Right renal cortex interstitium (tissue), 3 donors: ENCODE measurements at regions not wholly inside any gene's neighbourhood (a gene's known extent, or its start where the extent isn't known, plus 50 kb on each side); places are given as distances from the start of the nearest gene placed in this dataset.

ENCODE experiments used
- DNase-seq, 3 donors: peaks; one replicate each; pipeline ENCODE4 v3.0.0-alpha.2; 2013; ENCODE audit warnings: low read depth in 3 of 3, low spot score in 2 of 3

DNA sequence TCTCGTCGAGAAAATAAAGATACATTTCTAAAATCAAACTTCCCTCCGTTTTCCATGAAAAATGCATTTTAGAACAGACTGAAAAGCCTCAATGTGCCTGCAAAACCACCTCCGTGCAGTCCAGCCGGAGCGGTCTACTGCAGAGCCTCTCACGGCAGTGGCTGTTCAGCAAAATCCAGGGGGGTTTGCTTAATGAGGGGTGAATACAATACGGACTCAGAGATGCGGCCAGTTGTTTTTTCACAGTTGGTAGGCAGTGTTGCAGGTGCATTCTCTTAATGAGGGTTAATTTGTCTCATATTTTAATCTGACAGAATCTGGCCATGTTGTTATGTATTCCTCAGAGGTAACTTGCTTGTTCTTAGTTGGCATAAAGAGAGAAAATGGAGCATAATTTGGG is 223.0 kb downstream of the EBLN2 start:
- no peak for DNase-seq

DNA sequence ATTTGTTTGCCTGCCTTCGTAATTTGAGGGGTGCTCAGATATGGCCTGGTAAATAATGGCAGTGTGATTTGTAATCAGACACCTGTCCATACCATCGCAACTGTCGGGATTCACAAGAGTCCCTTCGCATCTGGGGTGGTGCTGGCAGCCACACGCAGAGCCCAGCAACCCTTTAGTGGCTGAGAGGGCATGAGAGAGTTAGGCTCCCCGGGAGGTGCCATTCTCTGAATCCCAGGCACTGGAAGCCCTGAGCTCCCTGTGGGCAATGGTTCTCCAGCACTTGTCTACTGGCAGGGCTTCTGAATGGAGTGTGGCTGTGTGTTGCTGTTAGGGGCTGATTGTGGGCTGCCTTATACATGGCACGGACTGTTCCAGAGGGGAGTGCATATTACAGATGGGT is 230.1 kb downstream of the EBLN2 start:
- DNase-seq = no peak

- DNase-seq = no peak
Observed at GRCh38 chr3:73292220-73292619, 230.8 kb downstream of the EBLN2 start.

DNA sequence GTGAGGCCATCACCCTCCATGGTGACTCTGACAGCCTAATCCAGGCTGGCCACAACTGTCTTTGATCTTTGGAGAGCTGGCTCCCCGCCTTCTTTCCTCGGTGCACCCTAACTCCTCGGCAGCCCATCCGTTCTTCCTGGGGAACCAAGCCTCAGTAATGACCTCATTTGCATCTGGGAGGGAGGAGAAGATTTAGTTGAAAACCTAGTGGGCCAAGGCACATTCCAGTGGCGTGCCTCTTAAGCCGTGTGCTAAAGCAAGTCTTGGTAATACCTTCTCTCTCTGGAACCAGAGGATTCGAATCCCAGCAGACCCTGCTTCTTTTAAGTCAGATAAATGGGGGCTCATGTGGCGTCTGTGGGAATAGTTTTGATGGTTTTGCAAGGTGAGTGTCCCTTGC is 233.1 kb downstream of the EBLN2 start:
- DNase-seq = no peak

DNA sequence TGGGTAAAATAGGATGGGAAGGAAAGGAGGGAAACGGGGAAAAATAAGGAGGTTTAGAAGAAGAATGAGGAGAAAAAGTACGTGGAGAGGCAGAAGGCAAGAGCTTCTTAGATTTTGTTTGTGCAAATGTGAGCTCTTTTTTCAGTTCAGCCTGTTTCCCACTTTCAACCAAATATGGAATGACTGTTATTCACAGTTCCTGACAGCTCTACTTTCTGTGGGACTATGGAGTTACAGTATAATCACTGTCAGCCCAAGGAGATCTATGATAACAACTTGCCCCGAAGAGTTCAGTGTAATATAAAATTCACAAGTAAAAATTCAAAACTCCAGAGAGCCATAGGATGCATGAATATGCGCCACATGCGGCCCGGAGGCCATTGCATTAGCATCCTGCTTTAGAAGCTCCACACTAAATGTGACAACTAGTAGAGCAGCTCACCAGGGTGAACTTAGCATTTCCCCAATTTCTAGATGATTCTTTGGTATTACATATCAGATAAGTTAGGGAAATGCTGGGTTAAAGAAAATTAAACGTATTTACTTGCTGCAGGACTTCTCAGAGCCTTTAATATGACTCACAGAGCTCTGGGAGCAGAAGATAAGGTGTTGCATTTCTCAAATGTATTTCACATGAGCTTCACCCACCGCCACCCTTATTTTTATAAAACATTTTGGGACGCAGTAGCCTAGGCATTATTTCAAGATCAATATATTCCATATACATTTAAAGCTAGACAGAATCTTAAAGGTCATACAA is 234.6 kb downstream of the EBLN2 start:
- no peak for DNase-seq

DNA sequence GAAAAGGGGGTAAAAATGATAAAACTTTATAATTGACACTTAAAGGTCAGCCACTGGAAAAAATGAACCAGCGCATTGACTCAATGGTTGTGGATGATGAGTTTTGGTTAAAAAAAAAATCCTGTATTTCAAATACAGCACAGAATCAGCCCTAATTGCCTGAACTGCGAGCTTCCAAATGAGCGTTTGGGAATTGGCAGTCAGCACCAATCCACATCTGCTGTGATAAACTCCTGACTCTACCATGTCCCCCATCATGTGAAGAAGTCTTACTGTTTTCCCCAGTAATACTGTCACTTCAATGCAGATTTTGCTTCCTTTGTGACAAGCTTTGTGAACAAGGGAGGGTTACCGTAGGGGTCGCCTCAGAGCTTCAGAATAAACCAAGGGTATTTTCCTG is 235.4 kb downstream of the EBLN2 start:
- DNase-seq = no peak

GRCh38 chr3:73298243-73299183 is 237.1 kb downstream of the EBLN2 start:
- DNase-seq = no peak

- DNase-seq = no peak
Observed at GRCh38 chr3:73299184-73299691, 237.8 kb downstream of the EBLN2 start.

GRCh38 chr3:73314151-73314951 is 252.9 kb downstream of the EBLN2 start:
- no peak for DNase-seq

DNA sequence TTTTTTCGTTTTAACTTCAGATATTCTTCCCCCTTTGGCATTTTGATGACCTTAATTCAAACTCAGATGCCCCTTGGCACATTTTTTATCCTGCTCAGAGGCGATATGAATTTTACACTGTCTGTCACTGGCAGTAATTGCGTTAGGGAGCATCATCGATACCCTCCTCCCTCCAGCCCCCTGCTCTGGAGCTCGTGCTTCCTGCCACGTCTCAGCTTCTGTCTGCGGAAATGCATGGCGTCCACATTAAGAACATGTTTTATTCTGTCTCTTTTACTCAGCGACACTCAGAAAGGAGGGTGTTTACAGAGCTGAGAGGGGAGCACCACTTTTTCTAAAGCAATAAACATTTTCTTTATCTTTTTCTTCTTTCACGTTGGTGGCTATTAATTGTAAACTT is 254.2 kb downstream of the EBLN2 start:
- DNase-seq = no peak

GRCh38 chr3:73319179-73319769 is 257.8 kb downstream of the EBLN2 start:
- DNase-seq = no peak

- no peak for DNase-seq
Observed at GRCh38 chr3:73321286-73321999, 260.0 kb downstream of the EBLN2 start.

GRCh38 chr3:73324203-73325155 is 263.0 kb downstream of the EBLN2 start:
- peak in 2 of 3 donors; percentile 31 to 56 for DNase-seq

- no peak for DNase-seq
Observed at GRCh38 chr3:73326396-73326795, 264.9 kb downstream of the EBLN2 start.

GRCh38 chr3:73327052-73327451 is 265.6 kb downstream of the EBLN2 start:
- no peak for DNase-seq
